NCI-H345 treated with DMSO at 0.1 percent for 48 hours (cell line): ENCODE measurements at regions not wholly inside any gene's neighbourhood (a gene's known extent, or its start where the extent isn't known, plus 50 kb on each side); places are given as distances from the start of the nearest gene placed in this dataset.

Source experiments
- DNase-seq: peaks from one replicate; lab custom pipeline; 2025; ENCODE audit not compliant: unreplicated experiment; lab: John Stamatoyannopoulos, UW

- no peak for DNase-seq
These were observed 138.3 kb upstream of the ID2 start for GRCh38 chr2:8543383-8544170.

GRCh38 chr2:8544171-8544785 is 137.6 kb upstream of the ID2 start:
- DNase-seq = no peak

GRCh38 chr2:8544786-8545694 is 136.8 kb upstream of the ID2 start:
- no peak for DNase-seq

- DNase-seq = no peak
These were observed 135.9 kb upstream of the ID2 start for GRCh38 chr2:8545695-8546611.

GRCh38 chr2:8546612-8547283 is 135.1 kb upstream of the ID2 start:
- DNase-seq = no peak

GRCh38 chr2:8547284-8548064 is 134.4 kb upstream of the ID2 start:
- DNase-seq = no peak

- DNase-seq = no peak
These were observed 133.7 kb upstream of the ID2 start for GRCh38 chr2:8548065-8548618.

- no peak for DNase-seq
These were observed 133.2 kb upstream of the ID2 start for GRCh38 chr2:8548619-8549150.

GRCh38 chr2:8549273-8549922 is 132.5 kb upstream of the ID2 start:
- DNase-seq = no peak

GRCh38 chr2:8549942-8550341 is 131.9 kb upstream of the ID2 start:
- DNase-seq = no peak

- DNase-seq = no peak
These were observed 131.4 kb upstream of the ID2 start for GRCh38 chr2:8550481-8550880.

GRCh38 chr2:8550937-8551621 is 130.8 kb upstream of the ID2 start:
- no peak for DNase-seq

- no peak for DNase-seq
These were observed 130.2 kb upstream of the ID2 start for GRCh38 chr2:8551622-8552074.

GRCh38 chr2:8552293-8552801 is 129.5 kb upstream of the ID2 start:
- no peak for DNase-seq

- no peak for DNase-seq
These were observed 128.2 kb upstream of the ID2 start for GRCh38 chr2:8553643-8554042.

GRCh38 chr2:8554296-8554806 is 127.5 kb upstream of the ID2 start:
- no peak for DNase-seq

- no peak for DNase-seq
These were observed 126.3 kb upstream of the ID2 start for GRCh38 chr2:8555543-8555942.
